HL-60/S4 treated with retinoic acid at 250 ng/mL for 4 days and 3 days (cell line): ENCODE measurements at regions not wholly inside any gene's neighbourhood (a gene's known extent, or its start where the extent isn't known, plus 50 kb on each side); places are given as distances from the start of the nearest gene placed in this dataset.
"Not testable (repeated sequence)": the region's sequence is repeated elsewhere in the genome, so short reads cannot be mapped to it uniquely, and the experiment has no call there.

ENCODE experiments used
- in situ Hi-C: fragments of 300-500 bp; cut with MboI; formaldehyde crosslinking; loops from 2 replicates; pipeline ENCODE4 v1.7.0; 2022; ENCODE audit warnings: low sequenced_read_pairs

- in situ Hi-C loops = not testable (repeated sequence)
Observed at GRCh38 chr15:29648415-29648814, 173.9 kb downstream of the TJP1 start.

DNA sequence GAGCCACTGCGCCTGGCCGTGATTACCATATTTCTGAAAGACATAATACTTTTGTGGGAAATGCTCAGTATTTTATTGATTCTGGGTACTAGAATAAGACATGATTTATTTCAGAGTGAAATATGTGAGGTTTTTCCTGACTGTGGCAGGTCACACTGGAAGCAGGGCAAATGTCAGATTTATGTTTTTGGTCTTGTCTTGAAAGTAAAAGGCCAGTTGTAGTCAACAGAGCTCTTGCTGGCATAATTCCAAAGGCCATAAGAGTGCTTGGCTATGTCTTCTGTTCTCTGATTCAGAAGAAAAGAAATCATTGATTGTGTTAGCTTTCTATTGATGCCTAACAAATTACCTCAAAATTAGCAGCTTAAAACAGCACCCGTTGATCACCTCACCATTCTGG, 176.4 kb downstream of the TJP1 start:
- in situ Hi-C loops = no loop called here

DNA sequence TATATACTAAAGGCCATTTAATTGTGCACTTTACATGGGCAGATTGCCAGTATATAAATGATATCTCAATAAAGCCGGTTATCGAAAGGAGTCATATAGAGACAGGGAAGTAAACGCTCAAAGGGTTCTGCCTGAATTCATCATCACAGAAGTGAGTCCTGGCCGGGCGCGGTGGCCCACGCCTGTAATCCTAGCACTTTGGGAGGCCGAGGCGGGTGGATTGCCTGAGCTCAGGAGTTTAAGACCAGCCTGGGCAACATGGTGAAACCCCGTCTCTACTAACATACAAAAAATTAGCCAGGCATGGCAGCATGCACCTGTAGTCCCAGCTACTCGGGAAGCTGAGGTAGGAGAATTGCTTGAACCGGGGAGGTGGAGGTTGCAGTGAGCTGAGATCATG, 177.9 kb downstream of the TJP1 start:
- in situ Hi-C loops = not testable (repeated sequence)

- in situ Hi-C loops = no loop called here
Observed at GRCh38 chr15:29638781-29639180, 183.5 kb downstream of the TJP1 start.

DNA sequence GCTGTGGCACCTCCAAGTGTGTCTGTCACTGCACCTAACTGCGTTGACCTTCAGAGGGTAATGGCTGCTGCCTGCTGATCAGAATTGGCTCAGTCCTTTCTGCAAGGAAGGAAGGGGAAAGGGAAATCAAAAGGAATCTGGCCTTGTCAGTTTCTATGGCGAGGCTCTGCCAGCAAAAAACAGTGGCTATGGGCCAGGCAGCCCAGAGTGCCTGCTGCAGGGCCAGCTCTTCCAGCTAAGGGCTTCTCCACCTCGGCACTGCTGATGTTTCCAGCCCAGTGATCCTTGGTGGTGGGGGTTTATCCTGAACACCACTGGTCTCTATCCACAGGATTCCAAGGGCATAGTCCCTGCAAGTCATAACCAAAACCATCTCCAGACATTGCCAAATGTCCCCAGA, 184.3 kb downstream of the TJP1 start:
- in situ Hi-C loops = no loop called here

GRCh38 chr15:29637555-29637954, 184.7 kb downstream of the TJP1 start:
- in situ Hi-C loops = no loop called here

DNA sequence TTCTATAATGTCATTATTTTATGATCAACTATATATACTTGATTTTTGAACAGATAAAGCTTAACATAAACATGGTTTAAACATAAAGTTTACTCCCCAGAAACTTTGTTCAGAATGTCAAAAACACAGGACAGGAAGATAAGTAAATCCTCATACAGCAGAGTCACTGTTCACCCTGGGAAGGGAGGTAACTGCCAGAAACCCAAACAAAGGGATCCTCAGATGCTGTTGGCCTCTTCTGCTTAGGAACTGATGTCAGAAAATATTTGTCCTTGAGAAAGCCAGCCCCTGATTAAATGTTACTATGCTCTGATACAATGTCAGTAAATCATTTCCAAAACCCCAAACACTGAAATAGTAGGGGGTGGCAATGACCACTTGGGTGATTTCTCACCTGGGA, 185.3 kb downstream of the TJP1 start:
- in situ Hi-C loops = no loop called here

GRCh38 chr15:29636140-29636539, 186.1 kb downstream of the TJP1 start:
- in situ Hi-C loops = no loop called here

DNA sequence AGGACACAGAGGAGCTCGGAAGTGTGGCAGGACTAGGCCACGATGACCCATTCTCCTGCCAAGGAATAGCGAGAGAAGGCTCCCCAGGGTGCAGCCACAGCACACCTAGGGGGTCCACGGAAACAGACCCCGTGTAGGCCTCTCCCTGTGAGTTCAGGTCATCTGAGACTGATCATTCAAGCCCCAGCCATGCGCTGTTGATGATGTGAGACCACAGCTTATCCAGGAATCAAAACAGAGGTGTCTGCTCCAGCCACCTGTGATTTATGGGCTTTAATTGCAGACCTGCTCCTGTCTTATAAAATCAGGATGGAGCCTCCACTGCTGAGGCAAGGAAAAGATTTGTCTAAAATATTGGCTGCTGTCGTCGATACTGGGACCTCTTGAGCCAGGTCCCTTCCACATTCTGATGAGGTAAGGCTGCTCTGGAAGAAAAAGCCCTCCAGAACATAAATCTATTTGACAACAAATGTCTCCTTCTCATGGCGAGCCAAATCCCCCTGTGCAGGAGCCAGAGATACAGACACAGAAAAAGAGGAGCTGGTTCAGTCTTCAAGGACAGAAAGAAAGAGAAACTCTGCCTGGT, 186.7 kb downstream of the TJP1 start:
- in situ Hi-C loops = no loop called here

DNA sequence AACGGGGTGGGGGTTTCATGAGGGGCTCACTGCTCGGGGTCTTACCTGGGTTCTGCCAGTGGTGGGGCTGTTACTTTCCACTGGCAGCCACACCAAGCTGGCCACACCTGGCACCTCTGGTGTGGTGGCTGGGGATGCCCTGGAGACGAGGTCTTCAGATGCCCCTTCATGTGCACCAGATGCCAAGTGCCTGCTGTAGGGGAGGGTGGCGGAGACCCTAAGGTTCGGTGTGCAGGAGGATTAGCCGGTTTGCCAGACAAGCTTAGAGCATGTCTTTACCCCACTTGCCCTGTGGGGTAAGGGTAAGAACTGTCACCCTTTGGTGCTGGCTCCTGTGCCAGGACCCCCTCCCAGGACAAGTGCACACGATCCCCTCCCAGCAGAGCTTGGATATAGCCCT, 188.3 kb downstream of the TJP1 start:
- in situ Hi-C loops = no loop called here

DNA sequence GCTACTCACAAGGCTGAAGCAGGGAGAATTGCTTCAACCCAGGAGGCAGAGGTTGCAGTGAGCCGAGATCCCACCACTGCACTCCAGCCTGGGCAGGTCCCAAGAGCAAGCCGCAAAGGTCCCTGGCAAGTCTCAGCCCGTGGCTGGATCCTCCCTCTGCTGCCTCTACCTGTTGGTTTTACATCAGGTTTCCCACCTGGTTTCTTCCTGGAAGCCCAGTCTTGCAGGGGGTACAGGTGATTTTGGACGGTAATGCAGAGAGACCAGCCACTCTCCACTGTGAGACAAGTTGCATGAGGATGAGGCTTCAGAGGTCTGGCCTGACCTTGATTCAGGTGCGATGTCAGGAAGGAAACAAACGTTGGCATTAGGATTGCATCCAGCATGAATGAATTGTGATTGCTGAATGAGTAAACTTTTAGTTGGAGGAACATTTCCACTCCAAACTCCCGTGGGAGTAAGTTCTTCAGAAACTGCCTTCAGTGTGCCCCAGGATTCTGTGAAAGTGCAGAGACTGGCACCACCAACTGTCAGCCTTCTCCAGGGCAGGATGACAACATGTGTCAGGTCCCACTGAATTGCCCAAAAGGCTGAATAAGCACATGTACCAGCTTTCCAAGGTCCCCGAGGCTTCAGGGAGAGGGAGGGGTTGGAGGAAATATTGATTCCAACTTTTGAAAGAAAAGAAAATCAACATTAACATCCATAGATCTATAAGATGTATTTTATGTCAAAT, 189.4 kb downstream of the TJP1 start:
- in situ Hi-C loops = no loop called here

GRCh38 chr15:29631076-29632070, 190.9 kb downstream of the TJP1 start:
- in situ Hi-C loops = no loop called here

GRCh38 chr15:29624271-29624670, 198.0 kb downstream of the TJP1 start:
- in situ Hi-C loops = no loop called here

- in situ Hi-C loops = no loop called here
Observed at GRCh38 chr15:29623116-29623639, 199.1 kb downstream of the TJP1 start.

DNA sequence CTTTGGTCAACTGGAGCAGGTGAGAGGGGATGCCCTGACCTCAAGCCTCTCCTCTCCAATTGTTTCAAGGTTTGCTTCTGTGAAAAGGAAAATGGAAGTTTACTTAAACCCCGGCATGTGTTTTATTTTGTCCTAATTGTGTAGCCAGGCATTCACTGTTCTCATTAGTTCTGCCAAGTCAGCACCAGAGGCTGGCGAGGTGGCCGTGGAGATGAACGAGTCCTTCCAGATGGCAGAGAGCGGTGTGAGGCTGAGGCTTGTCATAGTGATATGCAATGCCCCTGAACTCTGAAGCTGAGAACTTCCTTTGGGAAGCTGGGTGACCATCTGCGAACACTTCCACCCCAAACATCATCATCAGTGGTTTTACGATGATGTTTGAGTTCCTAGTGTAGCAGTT, 199.6 kb downstream of the TJP1 start:
- in situ Hi-C loops = no loop called here

- in situ Hi-C loops = no loop called here
Observed at GRCh38 chr15:29621616-29622015, 200.7 kb downstream of the TJP1 start.

DNA sequence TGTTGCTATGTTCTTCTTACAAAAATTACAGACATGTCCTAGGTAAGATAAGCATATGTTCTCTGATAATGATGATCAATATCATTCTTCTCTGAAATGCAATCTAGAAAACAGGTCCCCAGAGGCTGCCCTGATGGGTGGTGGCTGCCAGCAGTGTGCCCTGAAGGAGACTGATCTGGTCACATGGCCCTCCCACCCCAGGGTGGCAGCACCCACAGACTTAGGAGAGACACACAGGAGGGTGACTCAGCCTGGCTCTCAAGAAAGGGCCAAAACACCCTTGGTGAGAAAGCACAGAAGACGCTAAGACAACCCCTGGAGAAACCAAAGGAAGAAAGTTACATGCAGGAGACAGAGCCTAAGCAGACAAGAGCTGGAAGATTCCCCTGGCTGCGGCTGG, 203.7 kb downstream of the TJP1 start:
- in situ Hi-C loops = no loop called here

- in situ Hi-C loops = no loop called here
Observed at GRCh38 chr15:29616512-29616911, 205.8 kb downstream of the TJP1 start.

DNA sequence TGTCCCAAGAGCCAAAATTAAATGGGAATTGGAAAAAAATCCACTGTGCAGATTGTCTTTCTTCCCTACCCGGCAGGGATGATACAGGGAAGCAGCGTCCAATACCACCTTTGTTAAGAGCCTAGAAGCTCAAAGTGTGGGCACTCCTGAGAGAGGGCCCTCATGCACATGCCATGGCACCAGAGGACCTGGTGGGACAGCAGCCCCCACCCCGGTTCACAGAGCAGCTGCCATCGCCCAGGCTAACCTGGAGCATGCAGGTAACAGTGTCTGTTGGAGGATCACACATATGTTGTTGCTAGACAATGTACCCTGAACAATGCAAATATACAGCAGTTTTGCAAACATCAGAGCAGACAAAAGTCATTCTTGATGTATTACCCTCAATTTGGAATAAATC, 206.5 kb downstream of the TJP1 start:
- in situ Hi-C loops = no loop called here

- in situ Hi-C loops = no loop called here
Observed at GRCh38 chr15:29613951-29614382, 208.3 kb downstream of the TJP1 start.

- in situ Hi-C loops = no loop called here
Observed at GRCh38 chr15:29612701-29613100, 209.6 kb downstream of the TJP1 start.
